KMS-11 (cell line): ENCODE measurements at regions not wholly inside any gene's neighbourhood (a gene's known extent, or its start where the extent isn't known, plus 50 kb on each side); places are given as distances from the start of the nearest gene placed in this dataset.
"Not testable (repeated sequence)": the region's sequence is repeated elsewhere in the genome, so short reads cannot be mapped to it uniquely, and the experiment has no call there.

ENCODE experiments used
- H2AFZ ChIP-seq: fragments of 200-600 bp; sonication (generic); 2 replicates; pipeline ENCODE4 v1.6.1; 2016; ENCODE audit warnings: antibody characterized with exemption, mixed run types, low read depth
- H3K27ac ChIP-seq: fragments of 200-600 bp; sonication (generic); 2 replicates; pipeline ENCODE4 v1.6.1; 2016; ENCODE audit warnings: mild to moderate bottlenecking, mixed run types
- H3K27me3 ChIP-seq: fragments of 200-600 bp; sonication (generic); 2 replicates; pipeline ENCODE4 v1.6.1; 2017; ENCODE audit warnings: mild to moderate bottlenecking, low read depth, mixed run types, moderate library complexity; ENCODE audit not compliant: insufficient read depth
- H3K36me3 ChIP-seq: fragments of 200-600 bp; sonication (generic); 2 replicates; pipeline ENCODE4 v1.6.1; 2017; ENCODE audit warnings: mild to moderate bottlenecking, mixed run types; ENCODE audit not compliant: insufficient read depth
- H3K4me1 ChIP-seq: fragments of 200-600 bp; sonication (generic); 2 replicates; pipeline ENCODE4 v1.6.1; 2016; ENCODE audit warnings: mild to moderate bottlenecking, low read depth, mixed run types; ENCODE audit not compliant: poor library complexity, severe bottlenecking
- H3K4me2 ChIP-seq: fragments of 200-600 bp; sonication (generic); 2 replicates; pipeline ENCODE4 v1.7.0; 2016; ENCODE audit warnings: mild to moderate bottlenecking, mixed run types
- H3K4me3 ChIP-seq: fragments of 200-600 bp; sonication (generic); IDR thresholded peaks from 2 replicates; pipeline ENCODE4 v1.6.1; 2017; ENCODE audit warnings: low read depth, low read length, mixed read lengths; ENCODE audit not compliant: insufficient read depth
- H3K79me2 ChIP-seq: fragments of 200-600 bp; sonication (generic); 2 replicates; pipeline ENCODE4 v1.6.1; 2016; ENCODE audit warnings: low read depth, mixed run types; ENCODE audit not compliant: insufficient read depth
- H3K9ac ChIP-seq: fragments of 200-600 bp; sonication (generic); 2 replicates; pipeline ENCODE4 v1.6.1; 2016; ENCODE audit warnings: mild to moderate bottlenecking, mixed run types
- H4K20me1 ChIP-seq: fragments of 200-600 bp; sonication (generic); 2 replicates; pipeline ENCODE4 v1.6.1; 2016; ENCODE audit warnings: mild to moderate bottlenecking, mixed run types; ENCODE audit not compliant: insufficient read depth
- TF ChIP-seq, protein P1 (sequence below): fragments of 200-600 bp; sonication (generic); conservative IDR thresholded peaks from 2 replicates; pipeline ENCODE4 v1.6.1; 2017; ENCODE audit warnings: low read depth, mild to moderate bottlenecking, antibody characterized with exemption, low read length, moderate library complexity, mixed read lengths

DNA sequence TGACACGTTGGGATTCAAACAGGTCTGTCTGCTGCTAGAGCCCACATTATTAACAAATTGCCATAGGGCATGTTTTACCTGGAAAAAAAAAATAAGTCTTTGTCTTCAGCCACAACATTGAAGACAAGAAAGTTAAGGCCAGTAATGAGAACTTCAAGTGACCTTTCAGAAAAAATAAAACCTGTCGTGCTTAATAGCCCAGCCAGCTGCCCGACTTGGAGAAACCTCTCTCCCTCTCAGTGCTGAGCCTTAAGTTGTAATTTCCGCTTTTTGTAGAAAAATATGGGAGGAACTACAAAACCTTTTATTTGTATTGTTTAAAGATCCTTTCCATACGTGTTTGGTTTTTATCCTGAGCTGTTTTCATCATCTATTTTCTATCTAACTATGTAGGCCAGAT lies 454.3 kb upstream of the SLITRK6 start:
- H3K4me1 ChIP-seq, H3K4me2 ChIP-seq, H3K4me3 ChIP-seq, H2AFZ ChIP-seq, H3K27me3 ChIP-seq, H3K9ac ChIP-seq, H3K27ac ChIP-seq, H3K36me3 ChIP-seq, H3K79me2 ChIP-seq, H4K20me1 ChIP-seq: not testable (repeated sequence)

DNA sequence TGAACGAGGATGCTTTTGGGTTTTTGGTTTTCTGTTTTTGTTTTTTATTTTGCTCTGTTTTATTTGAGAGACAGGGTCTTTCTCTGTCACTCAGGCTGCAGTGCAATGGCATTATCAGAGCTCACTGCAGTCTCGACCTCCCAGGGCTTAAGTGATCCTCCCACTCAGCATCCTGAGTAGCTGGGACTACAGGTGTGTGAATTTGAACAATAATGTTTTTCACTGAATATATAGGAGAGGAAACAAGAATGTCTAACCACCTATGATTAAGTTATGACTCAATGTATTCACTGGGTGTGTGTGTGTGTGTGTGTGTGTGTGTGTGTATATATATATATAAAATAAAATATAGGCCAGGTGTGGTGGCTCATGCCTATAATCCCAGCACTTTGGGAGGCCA lies 456.6 kb upstream of the SLITRK6 start:
- not testable (repeated sequence) for H2AFZ ChIP-seq, H3K9ac ChIP-seq, H3K79me2 ChIP-seq, H3K27me3 ChIP-seq, H3K4me2 ChIP-seq, H3K36me3 ChIP-seq, H3K4me3 ChIP-seq, H3K27ac ChIP-seq, H4K20me1 ChIP-seq, H3K4me1 ChIP-seq

DNA sequence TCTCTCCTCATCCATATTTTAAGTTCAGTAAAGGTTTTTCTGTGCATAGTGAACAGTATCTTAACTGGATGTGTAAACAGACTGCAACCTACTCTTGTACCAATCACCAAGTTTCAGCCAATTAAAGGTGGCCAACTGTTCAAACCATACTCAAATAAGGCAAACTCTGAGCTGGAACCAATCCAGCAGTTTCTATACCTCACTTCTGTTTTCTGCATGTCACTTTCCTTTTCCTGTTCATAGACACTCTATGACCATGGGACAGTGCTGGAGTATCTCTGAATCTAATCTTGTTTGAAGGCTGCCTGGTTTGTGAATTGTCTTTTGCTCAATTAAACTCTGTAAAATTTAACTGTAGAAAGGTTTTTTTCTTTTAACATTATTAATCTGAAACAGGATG lies 470.3 kb upstream of the SLITRK6 start:
- no peaks in the 10 kb centered on the region for H3K79me2 ChIP-seq
- TF ChIP-seq, protein P1, sequence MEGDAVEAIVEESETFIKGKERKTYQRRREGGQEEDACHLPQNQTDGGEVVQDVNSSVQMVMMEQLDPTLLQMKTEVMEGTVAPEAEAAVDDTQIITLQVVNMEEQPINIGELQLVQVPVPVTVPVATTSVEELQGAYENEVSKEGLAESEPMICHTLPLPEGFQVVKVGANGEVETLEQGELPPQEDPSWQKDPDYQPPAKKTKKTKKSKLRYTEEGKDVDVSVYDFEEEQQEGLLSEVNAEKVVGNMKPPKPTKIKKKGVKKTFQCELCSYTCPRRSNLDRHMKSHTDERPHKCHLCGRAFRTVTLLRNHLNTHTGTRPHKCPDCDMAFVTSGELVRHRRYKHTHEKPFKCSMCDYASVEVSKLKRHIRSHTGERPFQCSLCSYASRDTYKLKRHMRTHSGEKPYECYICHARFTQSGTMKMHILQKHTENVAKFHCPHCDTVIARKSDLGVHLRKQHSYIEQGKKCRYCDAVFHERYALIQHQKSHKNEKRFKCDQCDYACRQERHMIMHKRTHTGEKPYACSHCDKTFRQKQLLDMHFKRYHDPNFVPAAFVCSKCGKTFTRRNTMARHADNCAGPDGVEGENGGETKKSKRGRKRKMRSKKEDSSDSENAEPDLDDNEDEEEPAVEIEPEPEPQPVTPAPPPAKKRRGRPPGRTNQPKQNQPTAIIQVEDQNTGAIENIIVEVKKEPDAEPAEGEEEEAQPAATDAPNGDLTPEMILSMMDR, result no peak
- H3K27ac ChIP-seq, result no peak overlapping the region
- no peaks in the 10 kb centered on the region for H3K4me1 ChIP-seq
- H3K4me3 ChIP-seq, result no peak overlapping the region
- no peaks in the 10 kb centered on the region for H3K27me3 ChIP-seq
- no peaks in the 10 kb centered on the region for H3K36me3 ChIP-seq
- H2AFZ ChIP-seq, result no peak overlapping the region
- no peak overlapping the region for H3K4me2 ChIP-seq
- no peaks in the 10 kb centered on the region for H4K20me1 ChIP-seq
- H3K9ac ChIP-seq, result no peak overlapping the region

DNA sequence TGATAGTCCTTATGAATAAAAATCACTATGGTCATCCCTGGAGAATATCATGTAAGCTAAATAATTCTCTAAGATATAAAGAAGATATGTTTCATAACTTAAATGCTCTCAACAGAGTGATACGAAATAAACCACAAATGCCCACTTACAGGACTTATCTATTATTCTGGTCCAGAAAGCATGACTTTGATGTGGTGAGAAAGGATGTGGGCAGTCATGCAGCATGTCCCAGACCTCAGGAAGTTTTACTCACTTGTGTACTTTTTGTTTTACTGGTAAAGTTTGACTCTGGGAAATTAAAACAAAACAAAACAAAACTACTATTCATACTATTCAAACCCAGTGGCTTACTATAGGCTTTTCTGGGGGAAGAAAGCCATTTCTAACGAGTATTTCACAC lies 483.2 kb upstream of the SLITRK6 start:
- Histone ChIP-seq H3K4me2 (no peak overlapping the region), H3K9ac (no peak overlapping the region), H3K27me3 (no peaks in the 10 kb centered on the region), H3K4me3 (no peak overlapping the region), H4K20me1 (no peaks in the 10 kb centered on the region), H3K27ac (no peak overlapping the region), H2AFZ (no peak overlapping the region), H3K79me2 (no peaks in the 10 kb centered on the region), H3K4me1 (no peaks in the 10 kb centered on the region), H3K36me3 (no peaks in the 10 kb centered on the region)
- TF ChIP-seq, protein P1, result no peak

DNA sequence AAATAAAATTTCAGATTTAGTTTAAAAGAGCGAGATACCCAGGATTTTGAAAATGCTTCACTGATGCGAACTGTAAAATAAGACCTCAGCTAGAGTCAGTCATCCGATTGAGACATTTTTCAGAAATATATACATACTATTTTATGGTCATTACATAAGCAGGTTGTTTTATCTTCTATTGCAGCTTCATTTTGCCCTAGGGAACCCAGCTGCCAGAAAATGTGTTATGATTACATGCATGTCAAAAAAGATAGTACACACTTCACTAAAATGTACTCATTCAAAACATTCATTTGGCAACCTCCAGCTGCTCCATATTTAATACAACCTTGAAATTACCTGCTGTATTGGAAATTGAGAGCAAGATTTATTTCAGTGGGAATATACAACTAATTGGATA lies 483.8 kb upstream of the SLITRK6 start:
- Histone ChIP-seq H3K27me3 (no peaks in the 10 kb centered on the region), H4K20me1 (no peaks in the 10 kb centered on the region), H3K9ac (no peak overlapping the region), H2AFZ (no peak overlapping the region), H3K4me3 (no peak overlapping the region), H3K79me2 (no peaks in the 10 kb centered on the region), H3K4me2 (no peak overlapping the region), H3K36me3 (no peaks in the 10 kb centered on the region), H3K4me1 (no peaks in the 10 kb centered on the region), H3K27ac (no peak overlapping the region)
- TF ChIP-seq, protein P1, result no peak
